ENCODE measurements at regions not wholly inside any gene's neighbourhood (a gene's known extent, or its start where the extent isn't known, plus 50 kb on each side); places are given as distances from the start of the nearest gene placed in this dataset.

- no peak overlapping the region for H3K27ac Mint-ChIP-seq
- H3K9me3 Mint-ChIP-seq, result peaks cover 12% of the 10 kb centered on the region
- no peaks in the 10 kb centered on the region for H3K27me3 Mint-ChIP-seq
- H3K4me1 Mint-ChIP-seq (ENCODE audit: low read depth), result no peaks in the 10 kb centered on the region
- no peaks in the 10 kb centered on the region for H3K36me3 Mint-ChIP-seq (ENCODE audit: low read depth)
- H3K4me3 Mint-ChIP-seq, result no peak overlapping the region
These were observed 378.7 kb upstream of the RAG2 start for GRCh38 chr11:36976741-36977140.

DNA sequence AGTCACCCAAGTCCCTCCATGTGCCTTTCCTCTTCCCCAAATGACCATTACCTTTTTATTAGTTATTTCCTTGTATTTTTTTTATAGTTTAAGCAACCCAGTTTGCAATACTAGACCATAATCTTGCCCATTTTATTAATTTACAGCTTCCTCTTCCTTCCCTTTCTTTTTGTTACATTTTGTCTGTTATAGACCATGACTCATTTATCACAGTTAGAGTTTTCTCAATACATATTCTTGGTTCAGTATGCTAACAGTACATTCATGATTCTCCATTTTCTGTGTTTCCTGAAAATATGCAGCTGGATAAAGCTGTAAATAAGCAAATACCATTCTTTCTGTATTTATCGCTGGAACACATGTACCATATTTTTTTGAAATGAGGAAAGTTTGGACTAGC, 376.7 kb upstream of the RAG2 start:
- Mint-ChIP-seq H3K27me3 (no peaks in the 10 kb centered on the region), H3K4me1 (ENCODE audit: low read depth) (no peaks in the 10 kb centered on the region), H3K9me3 (peaks cover 7% of the 10 kb centered on the region), H3K36me3 (ENCODE audit: low read depth) (no peaks in the 10 kb centered on the region), H3K4me3 (no peak overlapping the region), H3K27ac (no peak overlapping the region)

DNA sequence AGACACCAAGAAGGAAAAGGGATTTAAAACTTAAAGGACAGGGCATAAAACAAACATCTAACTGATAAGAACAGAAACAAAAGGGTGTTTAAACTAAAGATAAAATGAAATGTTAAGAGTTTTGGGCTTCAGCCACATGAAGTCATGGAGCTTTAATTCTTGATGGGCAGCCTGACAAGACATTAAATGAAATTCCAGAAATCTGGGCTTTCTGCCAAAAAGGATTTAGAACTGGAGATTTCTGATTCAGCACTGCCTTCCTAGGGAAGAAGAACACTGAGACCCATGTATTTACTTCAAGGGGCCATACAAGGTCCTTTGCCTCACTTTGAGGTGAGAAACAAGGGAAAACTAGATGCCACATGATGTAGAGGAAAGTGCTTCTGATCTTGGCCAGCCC, 355.9 kb upstream of the RAG2 start:
- H3K9me3 Mint-ChIP-seq, result peaks cover 7% of the 10 kb centered on the region
- H3K27me3 Mint-ChIP-seq, result no peaks in the 10 kb centered on the region
- no peaks in the 10 kb centered on the region for H3K4me1 Mint-ChIP-seq (ENCODE audit: low read depth)
- no peak overlapping the region for H3K4me3 Mint-ChIP-seq
- H3K27ac Mint-ChIP-seq, result no peak overlapping the region
- no peaks in the 10 kb centered on the region for H3K36me3 Mint-ChIP-seq (ENCODE audit: low read depth)

DNA sequence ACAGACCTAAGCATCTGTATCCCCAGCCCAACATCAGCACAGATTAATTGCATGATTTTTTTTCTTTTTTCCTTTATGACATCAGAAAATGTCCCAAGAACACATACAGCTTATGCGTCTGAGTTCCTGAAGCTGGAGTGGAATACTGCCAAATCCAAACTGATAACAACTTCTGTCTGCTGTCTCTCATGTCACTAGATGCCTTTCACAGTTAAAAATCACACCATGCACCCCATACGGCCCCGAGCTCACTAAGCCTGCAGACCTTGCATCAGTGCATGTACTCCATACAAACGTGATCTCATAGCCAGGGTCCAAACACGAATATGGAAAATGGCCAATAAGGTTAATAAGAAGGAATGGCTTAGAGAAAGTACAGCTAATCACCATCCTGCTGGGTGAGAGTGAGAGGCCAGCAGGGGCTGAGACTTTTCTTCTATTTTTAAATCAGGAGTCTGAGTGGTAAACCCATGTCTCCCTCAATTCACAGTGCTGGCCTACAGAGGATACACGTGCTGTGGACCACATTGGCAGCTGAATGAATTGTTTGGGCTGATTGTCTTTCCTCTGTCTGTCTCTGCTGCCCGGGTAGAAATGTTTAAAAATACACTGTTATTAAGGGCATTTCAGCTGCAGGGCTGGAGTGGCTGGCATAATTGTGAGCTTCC, 350.6 kb upstream of the RAG2 start:
- Mint-ChIP-seq H3K4me1 (ENCODE audit: low read depth) (no peaks in the 10 kb centered on the region), H3K27ac (no peak overlapping the region), H3K36me3 (ENCODE audit: low read depth) (no peaks in the 10 kb centered on the region), H3K9me3 (peaks cover 5% of the 10 kb centered on the region), H3K27me3 (no peaks in the 10 kb centered on the region), H3K4me3 (no peak overlapping the region)

GRCh38 chr11:36945384-36945783, 347.3 kb upstream of the RAG2 start:
- Mint-ChIP-seq H3K36me3 (ENCODE audit: low read depth) (no peaks in the 10 kb centered on the region), H3K27me3 (no peaks in the 10 kb centered on the region), H3K4me1 (ENCODE audit: low read depth) (no peaks in the 10 kb centered on the region), H3K9me3 (no peaks in the 10 kb centered on the region), H3K4me3 (no peak overlapping the region), H3K27ac (no peak overlapping the region)

GRCh38 chr11:36933481-36933880, 335.4 kb upstream of the RAG2 start:
- H3K27me3 Mint-ChIP-seq, result no peaks in the 10 kb centered on the region
- H3K4me3 Mint-ChIP-seq, result no peak overlapping the region
- no peaks in the 10 kb centered on the region for H3K36me3 Mint-ChIP-seq (ENCODE audit: low read depth)
- H3K27ac Mint-ChIP-seq, result no peak overlapping the region
- no peaks in the 10 kb centered on the region for H3K9me3 Mint-ChIP-seq
- no peaks in the 10 kb centered on the region for H3K4me1 Mint-ChIP-seq (ENCODE audit: low read depth)

- Mint-ChIP-seq H3K36me3 (ENCODE audit: low read depth) (no peaks in the 10 kb centered on the region), H3K4me3 (no peak overlapping the region), H3K27me3 (no peaks in the 10 kb centered on the region)
These were observed 333.1 kb upstream of the RAG2 start for GRCh38 chr11:36931139-36931538.

GRCh38 chr11:36930256-36930655, 332.2 kb upstream of the RAG2 start:
- Mint-ChIP-seq H3K27me3 (no peaks in the 10 kb centered on the region), H3K4me1 (ENCODE audit: low read depth) (no peaks in the 10 kb centered on the region), H3K36me3 (ENCODE audit: low read depth) (no peaks in the 10 kb centered on the region), H3K27ac (no peak overlapping the region), H3K9me3 (no peaks in the 10 kb centered on the region), H3K4me3 (no peak overlapping the region)

More at GRCh38 chr11:36931139-36931538, 333.1 kb upstream of the RAG2 start:
- Mint-ChIP-seq H3K4me1 (ENCODE audit: low read depth) (no peaks in the 10 kb centered on the region), H3K27ac (no peak overlapping the region), H3K9me3 (no peaks in the 10 kb centered on the region)

DNA sequence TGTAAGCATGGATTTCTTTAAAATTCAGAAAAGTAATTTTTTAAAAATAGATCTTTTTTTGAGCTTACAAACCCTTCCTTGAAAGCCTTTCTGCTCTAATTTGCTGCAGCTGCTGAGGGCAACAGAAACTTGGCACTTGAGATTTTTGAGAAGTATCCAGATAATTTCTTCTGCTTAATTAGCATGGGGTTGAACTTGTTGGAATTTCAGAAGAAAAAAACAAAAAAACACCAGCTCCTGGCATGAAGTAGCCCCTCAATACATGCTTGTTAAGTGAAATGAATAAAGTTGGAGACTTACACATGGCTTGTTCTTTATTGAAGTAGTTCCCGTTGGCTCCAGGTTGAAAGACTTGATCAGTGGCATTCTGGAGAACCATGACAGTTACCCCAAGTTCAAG, 331.4 kb upstream of the RAG2 start:
- no peaks in the 10 kb centered on the region for H3K9me3 Mint-ChIP-seq
- H3K4me3 Mint-ChIP-seq, result no peak overlapping the region
- no peaks in the 10 kb centered on the region for H3K36me3 Mint-ChIP-seq (ENCODE audit: low read depth)
- H3K27me3 Mint-ChIP-seq, result no peaks in the 10 kb centered on the region
- H3K27ac Mint-ChIP-seq, result no peak overlapping the region
- H3K4me1 Mint-ChIP-seq (ENCODE audit: low read depth), result no peaks in the 10 kb centered on the region

GRCh38 chr11:36928621-36929020, 330.6 kb upstream of the RAG2 start:
- H3K4me3 Mint-ChIP-seq, result no peak overlapping the region
- H3K4me1 Mint-ChIP-seq (ENCODE audit: low read depth), result no peaks in the 10 kb centered on the region
- H3K27me3 Mint-ChIP-seq, result no peaks in the 10 kb centered on the region
- no peaks in the 10 kb centered on the region for H3K9me3 Mint-ChIP-seq
- H3K27ac Mint-ChIP-seq, result no peak overlapping the region
- no peaks in the 10 kb centered on the region for H3K36me3 Mint-ChIP-seq (ENCODE audit: low read depth)

DNA sequence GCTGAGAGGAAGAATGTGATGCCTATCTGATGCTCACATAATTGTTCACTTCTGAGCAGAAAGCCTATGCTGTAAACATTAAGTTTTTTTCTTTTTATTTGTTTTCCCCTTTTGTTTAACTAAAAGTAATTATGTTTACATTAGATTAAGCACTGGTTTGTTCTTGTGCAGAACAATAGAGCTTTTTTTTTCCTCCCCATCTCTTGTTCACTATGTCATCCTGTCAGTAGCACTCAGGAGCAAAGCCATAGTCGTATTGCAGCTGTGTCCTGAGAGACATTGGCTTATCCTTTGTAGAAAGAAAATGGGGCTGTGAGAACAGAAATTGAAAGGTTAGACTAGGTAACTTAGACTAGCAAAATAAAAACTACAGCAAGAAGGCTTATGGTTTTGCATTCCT, 301.8 kb upstream of the RAG2 start:
- H3K27me3 Mint-ChIP-seq, result no peaks in the 10 kb centered on the region
- peaks cover 1% of the 10 kb centered on the region for H3K9me3 Mint-ChIP-seq
- H3K4me3 Mint-ChIP-seq, result no peak overlapping the region
- no peak overlapping the region for H3K27ac Mint-ChIP-seq
- no peaks in the 10 kb centered on the region for H3K36me3 Mint-ChIP-seq (ENCODE audit: low read depth)
- no peaks in the 10 kb centered on the region for H3K4me1 Mint-ChIP-seq (ENCODE audit: low read depth)

DNA sequence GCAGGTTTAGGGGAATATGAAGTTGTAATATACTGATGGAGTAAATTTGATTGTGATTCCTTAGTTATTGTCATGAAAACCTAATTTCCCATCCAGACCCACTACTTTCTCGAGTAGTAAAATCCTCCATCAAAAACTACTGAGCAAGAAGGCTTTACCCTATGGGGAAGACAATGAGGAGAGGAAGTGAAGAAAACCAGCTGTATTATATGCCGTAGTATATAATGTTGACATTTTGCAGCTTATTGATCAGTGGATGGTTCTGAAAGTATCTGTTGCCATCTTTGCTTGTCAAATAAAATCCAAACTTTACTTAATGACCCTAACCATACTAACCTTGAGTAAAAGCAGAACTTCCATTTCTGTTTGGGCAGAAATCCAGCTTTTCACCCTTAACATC, 292.8 kb upstream of the RAG2 start:
- no peaks in the 10 kb centered on the region for H3K27me3 Mint-ChIP-seq
- no peak overlapping the region for H3K4me3 Mint-ChIP-seq
- no peaks in the 10 kb centered on the region for H3K9me3 Mint-ChIP-seq
- H3K36me3 Mint-ChIP-seq (ENCODE audit: low read depth), result no peaks in the 10 kb centered on the region
- no peaks in the 10 kb centered on the region for H3K4me1 Mint-ChIP-seq (ENCODE audit: low read depth)
- H3K27ac Mint-ChIP-seq, result no peak overlapping the region

DNA sequence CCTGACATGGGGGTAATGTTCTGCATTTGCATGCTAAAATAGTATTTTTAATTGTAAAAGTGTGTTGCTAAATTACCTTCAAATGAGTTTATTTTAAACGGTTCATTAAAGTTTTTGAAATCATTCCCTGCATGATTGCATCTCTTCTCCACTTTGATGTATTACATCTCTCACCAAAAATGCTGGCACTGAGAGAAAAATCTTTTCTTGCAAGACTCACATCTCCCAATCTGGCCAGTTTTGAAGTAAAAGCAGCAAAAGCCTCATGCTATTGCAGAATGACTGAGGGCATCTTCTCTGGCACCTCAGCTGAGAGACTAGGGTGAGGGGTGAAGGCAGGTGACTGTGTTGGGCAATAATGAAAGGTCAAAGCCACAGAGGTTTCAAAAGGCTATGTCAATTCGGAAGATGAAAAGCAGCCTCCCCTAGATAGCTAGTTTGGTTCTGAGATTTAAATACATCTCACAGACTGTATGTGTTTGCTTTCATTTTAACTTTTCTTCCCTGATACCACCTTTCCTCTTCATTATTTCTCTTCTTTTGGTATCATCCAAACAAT, 292.2 kb upstream of the RAG2 start:
- Mint-ChIP-seq H3K36me3 (ENCODE audit: low read depth) (no peaks in the 10 kb centered on the region), H3K9me3 (no peaks in the 10 kb centered on the region), H3K27me3 (no peaks in the 10 kb centered on the region)

DNA sequence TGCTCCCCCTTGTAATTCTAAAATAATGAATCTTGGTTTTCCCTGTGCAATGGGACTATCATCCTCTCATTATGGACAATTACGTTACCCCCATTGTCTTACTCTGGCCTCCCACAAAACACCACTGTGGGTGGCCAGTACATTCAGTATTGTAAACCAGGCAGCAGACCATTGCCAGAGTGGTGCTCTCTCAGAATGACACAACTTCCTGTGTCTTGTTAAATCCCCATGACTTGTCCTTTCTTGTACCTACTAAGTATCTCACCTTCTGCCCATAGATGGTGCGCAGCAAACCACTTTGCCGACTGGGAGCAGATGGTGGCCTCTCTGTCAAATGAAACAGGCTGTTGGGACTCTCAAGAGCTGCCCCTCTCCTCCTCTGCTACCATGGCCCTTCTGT, 287.1 kb upstream of the RAG2 start:
- Mint-ChIP-seq H3K36me3 (ENCODE audit: low read depth) (no peaks in the 10 kb centered on the region), H3K9me3 (no peaks in the 10 kb centered on the region), H3K4me1 (ENCODE audit: low read depth) (no peaks in the 10 kb centered on the region), H3K27ac (no peak overlapping the region), H3K4me3 (no peak overlapping the region), H3K27me3 (no peaks in the 10 kb centered on the region)

More for the DNA sequence above, 292.2 kb upstream of the RAG2 start:
- Mint-ChIP-seq H3K27ac (no peak overlapping the region), H3K4me3 (no peak overlapping the region), H3K4me1 (ENCODE audit: low read depth) (no peaks in the 10 kb centered on the region)

DNA sequence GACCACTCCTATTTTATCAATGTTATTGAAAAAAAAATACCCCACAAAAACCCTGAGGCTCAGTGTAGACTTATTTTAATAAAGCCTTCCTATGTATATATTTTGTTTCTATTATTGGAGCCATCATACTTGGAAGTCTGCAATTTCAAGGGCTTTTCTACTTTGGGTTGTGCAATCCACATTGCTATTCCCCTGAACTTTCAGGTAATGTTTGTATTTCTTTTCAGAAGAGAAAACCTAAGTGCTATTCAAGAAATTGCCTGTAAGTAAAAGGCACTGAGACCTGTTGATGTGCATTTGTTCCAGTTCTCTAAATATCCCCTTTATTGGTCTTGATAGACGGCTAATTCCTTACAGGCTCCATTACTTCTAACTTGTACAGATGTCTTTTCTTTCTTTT, 280.7 kb upstream of the RAG2 start:
- Mint-ChIP-seq H3K36me3 (ENCODE audit: low read depth) (no peaks in the 10 kb centered on the region), H3K9me3 (no peaks in the 10 kb centered on the region), H3K27me3 (peaks cover 3% of the 10 kb centered on the region), H3K4me3 (no peak overlapping the region), H3K4me1 (ENCODE audit: low read depth) (no peaks in the 10 kb centered on the region), H3K27ac (no peak overlapping the region)

- Mint-ChIP-seq H3K27ac (no peak overlapping the region), H3K9me3 (no peaks in the 10 kb centered on the region), H3K36me3 (ENCODE audit: low read depth) (no peaks in the 10 kb centered on the region), H3K27me3 (peaks cover 3% of the 10 kb centered on the region), H3K4me3 (no peak overlapping the region), H3K4me1 (ENCODE audit: low read depth) (no peaks in the 10 kb centered on the region)
These were observed 279.1 kb upstream of the RAG2 start for GRCh38 chr11:36877149-36877548.
